Colonic mucosa (tissue), 4 donors: ENCODE measurements at regions not wholly inside any gene's neighbourhood (a gene's known extent, or its start where the extent isn't known, plus 50 kb on each side); places are given as distances from the start of the nearest gene placed in this dataset.

Experiments
- DNase-seq: peaks from one replicate; pipeline ENCODE4 v3.0.0-alpha.2; 2020
- H3K27ac ChIP-seq: fragments of 200-600 bp; one replicate; pipeline ENCODE4 v1.8.0; 2021
- H3K27me3 ChIP-seq: fragments of 200-600 bp; one replicate; pipeline ENCODE4 v1.8.0; 2021
- H3K36me3 ChIP-seq: fragments of 200-600 bp; one replicate; pipeline ENCODE4 v1.8.0; 2021
- H3K4me1 ChIP-seq: fragments of 200-600 bp; one replicate; pipeline ENCODE4 v1.8.0; 2021; ENCODE audit warnings: mild to moderate bottlenecking
- H3K4me3 ChIP-seq: fragments of 200-600 bp; one replicate; pipeline ENCODE4 v1.8.0; 2021
- H3K9ac ChIP-seq, 2 donors: one replicate each; pipeline ENCODE4 v1.7.0; 2013; ENCODE audit warnings: control low read depth in 2 of 2, low read depth in 2 of 2, low read length in 2 of 2
- H3K9me3 ChIP-seq: fragments of 200-600 bp; one replicate; pipeline ENCODE4 v1.8.0; 2021
- intact Hi-C: fragments of 100-400 bp; cut with DNase I; formaldehyde crosslinking; loops from one replicate; pipeline ENCODE4 v1.14.1; 2022
- TF ChIP-seq, protein P1 (sequence below): fragments of 200-600 bp; IDR thresholded peaks from one replicate; pipeline ENCODE4 v1.8.0; 2022; ENCODE audit warnings: antibody characterized with exemption, mild to moderate bottlenecking
- donor health status: healthy.
- donor health status: DM: no; HTN: no; CAD: no.
- donor health status: DM: no; HTN: no; CAD: no.

DNA sequence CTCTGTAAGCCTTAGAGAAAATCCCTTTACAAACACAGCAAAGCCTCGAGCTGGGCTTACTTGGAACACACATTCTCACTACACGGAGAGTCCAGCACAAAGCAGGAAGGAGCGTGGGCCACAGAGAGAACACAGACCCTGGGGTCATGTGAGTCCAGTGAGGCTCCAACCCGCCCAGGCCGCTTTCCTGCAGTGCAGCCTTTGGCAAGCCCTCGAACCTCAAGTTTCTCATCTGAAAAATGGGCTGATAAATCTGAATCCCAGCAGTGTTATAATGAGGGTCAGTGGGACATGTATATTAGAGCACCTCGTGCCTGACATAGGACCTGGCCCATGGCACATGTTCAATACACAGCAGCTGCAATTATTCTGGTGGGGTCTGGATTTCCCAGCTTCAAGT is 305.5 kb upstream of the SULF2 start:
- H3K9ac ChIP-seq = no peak overlapping the region
- no peaks in the 10 kb centered on the region for H3K4me1 ChIP-seq
- TF ChIP-seq, protein P1, sequence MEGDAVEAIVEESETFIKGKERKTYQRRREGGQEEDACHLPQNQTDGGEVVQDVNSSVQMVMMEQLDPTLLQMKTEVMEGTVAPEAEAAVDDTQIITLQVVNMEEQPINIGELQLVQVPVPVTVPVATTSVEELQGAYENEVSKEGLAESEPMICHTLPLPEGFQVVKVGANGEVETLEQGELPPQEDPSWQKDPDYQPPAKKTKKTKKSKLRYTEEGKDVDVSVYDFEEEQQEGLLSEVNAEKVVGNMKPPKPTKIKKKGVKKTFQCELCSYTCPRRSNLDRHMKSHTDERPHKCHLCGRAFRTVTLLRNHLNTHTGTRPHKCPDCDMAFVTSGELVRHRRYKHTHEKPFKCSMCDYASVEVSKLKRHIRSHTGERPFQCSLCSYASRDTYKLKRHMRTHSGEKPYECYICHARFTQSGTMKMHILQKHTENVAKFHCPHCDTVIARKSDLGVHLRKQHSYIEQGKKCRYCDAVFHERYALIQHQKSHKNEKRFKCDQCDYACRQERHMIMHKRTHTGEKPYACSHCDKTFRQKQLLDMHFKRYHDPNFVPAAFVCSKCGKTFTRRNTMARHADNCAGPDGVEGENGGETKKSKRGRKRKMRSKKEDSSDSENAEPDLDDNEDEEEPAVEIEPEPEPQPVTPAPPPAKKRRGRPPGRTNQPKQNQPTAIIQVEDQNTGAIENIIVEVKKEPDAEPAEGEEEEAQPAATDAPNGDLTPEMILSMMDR = no peak
- H3K4me3 ChIP-seq = no peak overlapping the region
- H3K27me3 ChIP-seq = no peaks in the 10 kb centered on the region
- no peak for DNase-seq
- no peaks in the 10 kb centered on the region for H3K36me3 ChIP-seq
- intact Hi-C loops = no loop called here
- no peak overlapping the region for H3K27ac ChIP-seq
- no peaks in the 10 kb centered on the region for H3K9me3 ChIP-seq

DNA sequence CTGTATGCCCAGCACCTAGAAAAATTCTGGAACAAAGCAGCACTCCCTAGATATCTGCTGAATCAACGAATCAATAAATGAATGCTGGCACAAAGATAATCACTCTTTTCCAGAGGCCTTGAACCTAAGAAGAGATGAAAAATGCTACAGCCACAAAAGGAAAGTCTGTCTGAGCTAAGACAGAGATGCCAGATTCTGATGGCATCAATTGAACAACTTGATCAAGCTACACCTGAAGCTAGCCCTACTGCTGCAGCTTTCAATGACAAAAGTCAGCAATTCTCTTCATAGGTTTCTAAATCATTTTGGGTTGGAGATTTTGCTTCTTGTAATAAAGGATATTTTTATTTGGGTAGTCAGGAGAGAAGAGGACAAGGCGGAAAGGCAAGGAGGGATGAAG is 305.0 kb upstream of the SULF2 start:
- TF ChIP-seq, protein P1 = no peak
- Histone ChIP-seq H3K27me3 (no peaks in the 10 kb centered on the region), H3K4me3 (no peak overlapping the region), H3K4me1 (no peaks in the 10 kb centered on the region), H3K9me3 (no peaks in the 10 kb centered on the region), H3K9ac (no peak overlapping the region), H3K27ac (no peak overlapping the region), H3K36me3 (no peaks in the 10 kb centered on the region)
- no peak for DNase-seq
- intact Hi-C loops = no loop called here

DNA sequence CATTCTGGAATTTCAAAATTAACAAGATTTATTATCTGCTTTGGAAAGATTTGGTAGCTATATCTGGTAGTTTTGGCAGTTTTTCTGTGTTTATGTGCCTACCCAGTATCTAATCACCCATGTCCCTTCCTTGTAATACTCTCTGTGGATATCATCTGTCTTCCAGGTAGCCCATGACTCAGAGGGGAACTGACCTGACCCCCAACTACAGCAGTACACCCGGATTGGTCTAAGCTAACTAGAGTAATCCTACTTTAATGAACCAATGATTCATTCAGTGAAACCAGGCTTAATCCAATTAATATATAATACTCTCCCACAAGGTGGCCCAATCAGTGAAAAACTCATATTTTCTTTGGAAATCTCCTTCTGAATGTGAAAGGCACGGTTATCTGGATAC is 295.3 kb upstream of the SULF2 start:
- TF ChIP-seq, protein P1 = no peak
- DNase-seq = no peak
- Histone ChIP-seq H3K27ac (no peak overlapping the region), H3K4me3 (no peak overlapping the region), H3K4me1 (no peaks in the 10 kb centered on the region), H3K36me3 (no peaks in the 10 kb centered on the region), H3K9ac (no peak overlapping the region), H3K27me3 (no peaks in the 10 kb centered on the region), H3K9me3 (no peaks in the 10 kb centered on the region)
- intact Hi-C loops = no loop called here

DNA sequence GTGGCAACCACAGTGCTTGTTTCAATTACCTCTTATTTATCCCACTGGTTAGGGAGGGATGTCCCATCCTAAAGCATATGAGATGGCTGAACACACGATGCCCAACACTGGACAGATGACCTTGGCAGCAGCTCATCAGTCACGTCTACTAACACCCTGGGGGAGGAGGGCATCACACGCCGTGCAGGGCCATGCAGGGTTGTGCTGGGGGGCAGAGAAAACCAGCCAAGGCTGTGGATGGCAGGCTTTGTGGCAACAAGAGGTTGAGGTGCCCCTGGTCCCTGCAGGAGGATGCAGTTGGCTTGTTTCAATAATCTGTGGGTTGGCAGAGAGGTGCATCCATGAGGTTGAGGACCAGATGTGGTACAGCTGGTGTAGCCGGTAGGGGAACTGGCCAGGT is 293.7 kb upstream of the SULF2 start:
- Histone ChIP-seq H3K4me1 (no peaks in the 10 kb centered on the region), H3K9me3 (no peaks in the 10 kb centered on the region), H3K27ac (no peak overlapping the region), H3K36me3 (no peaks in the 10 kb centered on the region), H3K9ac (no peak overlapping the region), H3K27me3 (no peaks in the 10 kb centered on the region), H3K4me3 (no peak overlapping the region)
- intact Hi-C loops = no loop called here
- TF ChIP-seq, protein P1 = no peak
- DNase-seq = no peak

DNA sequence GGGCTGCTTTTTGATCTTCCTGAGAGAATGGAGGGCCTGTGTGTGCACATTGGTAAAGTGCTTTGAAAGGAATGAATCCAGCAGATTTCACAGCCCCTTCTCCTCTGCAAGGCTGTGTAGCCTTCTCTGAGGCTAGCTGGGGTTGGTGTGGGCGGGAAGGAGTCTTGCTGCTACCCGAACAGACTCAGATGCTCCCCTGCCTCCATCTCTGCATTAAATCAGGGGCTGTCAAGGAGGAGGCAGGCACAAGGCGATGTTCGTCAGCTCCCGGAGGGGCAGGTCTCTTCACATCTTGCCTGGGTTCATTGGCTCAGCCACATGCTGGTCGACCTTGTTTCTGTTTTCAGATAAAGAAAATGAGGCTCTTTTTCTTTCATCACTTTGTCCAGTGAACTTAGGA is 291.5 kb upstream of the SULF2 start:
- Histone ChIP-seq H3K4me3 (no peak overlapping the region), H3K27me3 (no peaks in the 10 kb centered on the region), H3K9ac (no peak overlapping the region), H3K36me3 (no peaks in the 10 kb centered on the region), H3K4me1 (no peaks in the 10 kb centered on the region), H3K9me3 (no peaks in the 10 kb centered on the region), H3K27ac (no peak overlapping the region)
- DNase-seq = no peak
- TF ChIP-seq, protein P1 = no peak
- intact Hi-C loops = no loop called here

DNA sequence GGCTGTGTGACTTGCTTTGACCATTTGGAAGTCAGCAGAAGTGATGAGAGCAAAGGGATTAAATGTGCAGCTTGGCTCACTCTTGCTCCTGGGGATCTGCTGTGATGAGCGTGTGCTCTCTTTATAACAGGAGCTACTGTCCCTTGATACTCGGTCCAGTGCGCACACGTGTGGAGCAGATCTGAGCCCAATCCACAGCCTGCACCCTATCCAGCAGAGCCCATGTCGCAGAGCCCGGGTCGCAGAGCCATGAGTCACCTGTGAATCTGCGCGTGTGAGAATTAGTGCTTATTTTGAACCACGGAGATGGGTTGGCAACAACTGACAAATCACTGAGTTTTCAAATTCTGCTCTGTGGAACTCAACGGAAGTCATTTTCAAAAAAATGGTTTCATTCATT is 291.0 kb upstream of the SULF2 start:
- no peak for DNase-seq
- H3K4me3 ChIP-seq = no peak overlapping the region
- H3K9me3 ChIP-seq = no peaks in the 10 kb centered on the region
- H3K36me3 ChIP-seq = no peaks in the 10 kb centered on the region
- intact Hi-C loops = no loop called here
- no peaks in the 10 kb centered on the region for H3K27me3 ChIP-seq
- TF ChIP-seq, protein P1 = no peak
- H3K9ac ChIP-seq = no peak overlapping the region
- no peak overlapping the region for H3K27ac ChIP-seq
- H3K4me1 ChIP-seq = no peaks in the 10 kb centered on the region
